Frontal cortex (tissue), 3 donors: ENCODE measurements at regions not wholly inside any gene's neighbourhood (a gene's known extent, or its start where the extent isn't known, plus 50 kb on each side); places are given as distances from the start of the nearest gene placed in this dataset.

ENCODE experiments used
- DNase-seq, 2 donors: peaks; one replicate each; pipeline ENCODE4 v3.0.0; 2012; ENCODE audit warnings: low spot score in 2 of 2
- FAIRE-seq: peaks from 2 replicates; lab custom pipeline; 2012; peaks lifted over from hg19 to GRCh38; lab: Jason Lieb, UNC
- donor health status: control.
- donor health status: control.
- donor health status: control.

DNA sequence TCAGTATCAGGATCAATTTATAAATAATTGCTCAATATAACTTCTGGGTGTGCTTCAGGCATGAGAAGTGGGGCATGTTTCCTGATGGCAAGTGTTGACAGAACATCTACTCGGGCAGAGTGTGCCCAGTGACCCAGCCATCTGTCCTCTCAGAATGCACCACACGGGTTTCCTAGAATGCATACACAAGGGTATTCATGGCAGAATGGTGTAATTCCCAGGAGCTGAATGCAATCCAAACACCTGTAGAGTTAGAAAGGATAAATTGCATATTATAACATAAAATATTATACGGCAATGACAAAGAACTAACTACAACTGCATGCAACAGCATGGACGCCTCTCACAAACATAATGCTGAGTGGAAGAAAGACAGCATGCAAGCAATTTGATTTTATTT is 391.9 kb downstream of the SIPA1L2 start:
- DNase-seq, result no peak
- no peak for FAIRE-seq

DNA sequence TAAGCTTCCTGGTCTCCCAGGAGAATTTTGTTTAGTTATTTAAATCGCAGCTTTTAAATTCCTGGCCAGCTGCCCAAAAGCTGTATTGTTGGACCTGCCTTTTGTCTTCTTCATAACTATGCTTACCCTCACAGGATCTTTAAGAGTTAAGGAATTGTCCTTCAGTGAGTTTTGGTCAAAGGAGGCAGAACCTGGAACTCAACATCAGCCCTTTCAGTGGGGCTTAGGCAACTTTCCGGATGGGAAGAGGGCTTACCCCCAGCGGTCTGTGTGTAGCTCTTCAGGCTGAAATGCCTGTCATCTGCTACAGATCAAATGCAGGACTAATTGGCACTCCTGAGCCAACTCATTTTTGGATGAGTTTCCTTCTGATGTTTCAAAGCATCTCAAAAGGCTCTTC is 402.6 kb downstream of the SIPA1L2 start:
- FAIRE-seq (no peak), DNase-seq (no peak)

DNA sequence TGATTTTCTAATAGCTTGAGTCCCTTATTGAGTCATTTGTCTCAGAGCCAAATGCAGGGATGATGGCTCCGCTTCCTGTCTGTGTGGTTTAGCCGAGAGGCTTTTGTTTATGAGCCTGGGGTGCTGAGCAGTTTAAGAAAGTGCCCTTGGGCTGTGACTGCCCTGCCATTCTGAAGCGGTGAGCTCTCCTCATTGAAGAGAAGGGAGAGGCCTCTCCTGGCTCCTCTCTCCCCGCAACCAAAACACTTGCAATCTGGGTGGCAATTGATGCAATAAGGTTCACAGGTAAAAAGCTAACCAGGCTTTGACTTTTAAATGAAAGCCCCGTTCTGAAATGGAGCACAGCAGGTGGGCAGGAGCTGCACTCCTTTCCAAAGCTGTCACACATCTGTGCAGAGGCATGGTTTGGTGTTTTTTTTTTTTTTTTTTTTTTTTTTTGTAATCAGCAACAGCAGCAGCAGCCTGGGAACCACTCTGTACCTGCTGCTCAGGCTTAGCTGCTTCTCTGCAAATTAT is 403.7 kb downstream of the SIPA1L2 start:
- FAIRE-seq, result no peak
- no peak for DNase-seq

DNA sequence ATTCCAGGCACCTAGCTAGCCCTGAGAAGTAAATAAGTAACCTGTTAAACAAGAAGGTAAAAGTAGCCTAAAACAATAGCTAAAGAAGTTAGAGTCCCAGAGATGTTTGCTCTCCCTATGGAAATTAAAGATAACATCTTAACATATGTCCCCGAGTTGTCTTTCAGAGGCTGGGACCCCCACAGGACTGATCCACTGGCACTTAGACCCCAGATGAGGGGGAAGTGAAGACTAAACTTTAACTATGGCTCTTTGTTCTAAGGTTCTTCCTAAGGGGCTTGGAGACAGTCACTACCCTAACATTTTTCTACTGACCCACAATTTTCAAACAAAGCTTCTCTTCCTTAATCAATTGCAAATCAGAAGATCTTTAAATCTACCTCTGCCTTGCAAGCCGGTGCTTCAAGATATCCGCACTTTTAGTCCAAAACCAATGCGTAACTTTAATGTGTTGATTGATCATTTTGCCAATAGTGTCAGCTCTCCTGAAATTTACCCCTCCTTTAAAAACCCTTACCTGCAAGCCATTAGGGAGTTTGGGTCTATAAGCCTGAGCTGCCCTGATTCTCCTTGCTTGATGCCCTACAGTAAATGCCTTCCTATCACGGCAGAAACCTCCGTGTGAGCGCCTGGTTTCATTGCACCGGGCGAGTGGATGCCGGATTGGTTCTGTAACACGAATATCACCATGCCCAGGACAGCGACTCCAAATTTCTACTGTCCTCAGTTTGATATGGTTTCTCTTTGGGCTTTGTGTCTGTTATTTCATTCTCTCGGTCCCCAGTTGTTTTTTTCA is 404.4 kb downstream of the SIPA1L2 start:
- no peak for DNase-seq
- no peak for FAIRE-seq

DNA sequence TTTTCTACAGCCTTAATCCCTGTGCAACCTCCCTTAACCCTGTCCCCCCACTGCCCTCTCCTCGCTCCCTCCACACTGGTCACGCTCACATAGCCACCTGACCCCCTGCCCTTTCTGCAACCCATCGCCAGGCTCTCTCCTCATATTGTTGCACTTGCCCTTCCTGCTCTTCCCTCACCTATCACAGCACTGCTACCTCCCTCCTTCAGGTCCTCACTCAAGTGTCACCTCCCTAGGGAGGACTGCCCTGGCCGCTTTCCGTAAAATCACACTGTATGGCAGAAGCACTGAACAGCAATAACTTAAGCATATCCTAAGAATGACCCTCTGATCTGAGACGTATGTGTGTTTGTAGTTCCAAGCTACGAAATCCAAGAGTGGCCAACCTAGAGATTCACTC is 406.0 kb downstream of the SIPA1L2 start:
- FAIRE-seq (no peak), DNase-seq (no peak)

DNA sequence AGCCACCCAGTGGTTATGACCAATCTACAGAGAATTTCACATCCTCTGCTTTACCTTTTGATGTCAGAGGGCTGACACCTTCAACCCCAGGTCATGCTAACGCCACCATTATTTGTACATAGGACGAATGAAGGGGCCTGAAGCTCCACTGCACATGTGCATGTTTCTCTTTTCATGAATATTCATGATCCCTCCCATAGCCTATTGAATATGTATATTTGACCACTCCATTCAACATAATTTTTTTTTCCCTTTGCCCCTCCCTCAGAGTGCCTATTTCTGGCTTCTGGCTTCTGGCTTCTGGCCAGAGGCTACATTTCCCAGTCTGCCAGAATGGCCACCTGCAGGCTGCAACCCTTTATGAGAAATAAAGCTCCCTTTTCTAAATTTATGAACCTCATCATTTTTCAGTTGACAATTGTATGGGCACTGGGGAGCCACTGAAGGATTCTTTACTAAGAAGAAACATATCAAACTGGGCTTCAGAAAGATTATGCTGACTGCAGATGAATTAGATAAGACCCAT is 406.7 kb downstream of the SIPA1L2 start:
- no peak for FAIRE-seq
- DNase-seq, result no peak

DNA sequence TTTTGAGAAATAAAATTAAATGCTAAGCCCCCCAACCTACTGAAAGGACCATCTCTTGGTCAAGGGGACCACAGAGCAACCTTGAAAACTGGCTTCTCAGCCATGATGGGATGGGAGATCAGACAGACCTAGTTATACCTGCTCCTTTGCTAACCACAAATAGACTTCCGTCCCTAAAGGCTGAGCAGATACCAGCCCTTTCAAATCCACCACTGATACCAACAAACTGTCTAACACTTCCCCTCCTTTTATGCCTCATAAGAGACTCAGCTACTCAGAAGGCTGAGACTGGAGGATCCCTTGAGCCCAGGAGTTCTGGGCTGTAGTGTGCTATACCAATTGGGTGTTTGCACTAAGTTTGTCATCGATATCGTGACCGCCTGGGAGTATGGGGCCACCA is 407.3 kb downstream of the SIPA1L2 start:
- FAIRE-seq (no peak), DNase-seq (no peak)

DNA sequence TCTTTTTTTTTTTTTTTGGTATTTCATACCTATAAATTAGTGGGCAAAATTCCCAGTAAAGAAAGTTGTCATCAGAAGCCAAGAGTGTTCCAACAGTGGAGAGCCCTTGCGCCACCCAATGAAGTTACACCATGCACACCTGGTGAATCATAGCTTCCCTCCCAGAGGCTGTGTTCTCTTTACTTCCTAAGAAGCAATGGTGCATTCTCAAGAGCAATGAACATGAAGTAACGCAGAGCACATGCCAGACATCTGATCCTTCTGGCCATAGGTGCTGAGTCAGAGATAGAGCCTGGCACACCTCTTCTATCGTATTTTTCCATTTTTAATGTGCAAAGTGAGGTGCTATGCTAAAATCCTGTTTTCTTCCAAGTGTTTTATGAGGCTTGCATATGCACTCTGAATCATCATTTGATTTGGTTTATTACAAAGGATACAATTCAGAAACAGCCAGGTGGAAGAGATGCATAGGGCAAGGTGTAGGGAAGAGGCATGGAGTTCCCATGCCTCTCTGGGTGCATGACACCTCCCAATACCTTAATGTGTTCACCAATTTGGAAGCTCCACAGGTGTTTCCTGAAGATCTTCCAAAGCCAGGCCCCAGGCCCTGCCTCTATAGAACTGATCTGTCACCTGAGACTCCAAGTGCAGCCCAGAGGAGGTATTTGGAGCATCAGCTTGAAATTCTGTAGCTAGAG is 408.0 kb downstream of the SIPA1L2 start:
- DNase-seq, result no peak
- FAIRE-seq, result no peak

DNA sequence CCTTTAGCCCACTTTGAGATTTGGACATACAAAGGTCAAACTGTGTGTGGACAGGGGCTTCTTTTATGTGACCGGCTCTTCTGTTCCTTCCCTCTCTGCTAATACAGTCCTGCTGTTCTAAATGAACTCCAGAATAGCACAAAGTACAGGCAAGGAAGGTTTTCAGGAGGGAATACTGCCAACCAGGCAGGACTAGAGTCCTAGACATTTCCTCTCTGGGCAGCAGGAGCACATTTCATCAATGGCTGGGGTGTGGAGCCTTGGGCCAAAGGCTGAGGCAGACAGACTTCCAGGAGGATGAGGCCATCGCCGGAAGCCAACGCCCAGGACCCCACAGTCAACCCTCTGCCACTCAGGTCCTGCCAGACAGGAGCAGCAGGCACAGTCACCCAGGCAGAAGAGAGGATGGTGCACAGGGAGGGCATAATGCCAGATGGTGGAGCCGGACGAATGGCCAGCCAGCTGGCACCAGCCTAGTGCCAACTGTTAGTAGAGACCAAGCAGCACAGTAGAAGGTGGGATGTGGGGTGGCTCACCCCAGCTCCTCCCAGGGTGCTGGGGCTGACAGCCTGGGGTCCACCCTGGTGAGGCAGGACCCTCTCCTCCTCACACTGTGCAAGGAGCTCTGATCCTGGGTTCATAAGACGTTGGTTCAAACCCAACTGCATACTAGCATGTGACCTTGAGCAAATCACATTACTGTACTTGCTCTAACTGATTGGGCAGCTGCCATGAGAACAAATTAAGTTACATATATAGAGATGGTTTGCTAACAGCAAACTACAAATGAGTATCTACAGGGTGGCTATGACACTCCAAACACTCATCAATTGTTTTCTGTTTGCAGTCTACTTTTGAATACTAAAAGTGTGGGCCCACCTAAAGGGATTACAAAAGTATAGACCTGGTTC is 410.7 kb downstream of the SIPA1L2 start:
- DNase-seq (no peak), FAIRE-seq (no peak)

DNA sequence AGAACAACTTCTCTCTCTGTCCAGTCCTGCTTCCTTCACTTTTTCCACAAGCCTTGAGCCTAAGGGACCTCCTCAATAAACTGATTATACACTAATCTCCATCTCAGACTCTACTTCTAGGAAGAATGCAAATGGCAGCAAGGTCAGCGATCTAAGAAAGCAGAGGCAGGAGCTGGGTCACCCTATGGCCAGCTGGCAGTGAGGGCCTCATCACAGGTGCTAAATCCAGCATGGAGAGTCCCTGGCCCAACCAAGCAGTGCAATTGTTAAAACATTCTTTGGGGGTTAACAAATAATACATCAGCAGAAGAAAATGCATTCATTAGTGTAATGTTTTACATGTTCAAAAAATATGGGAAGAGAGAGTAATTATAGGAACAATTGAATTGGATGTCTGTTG is 416.0 kb downstream of the SIPA1L2 start:
- FAIRE-seq, result no peak
- DNase-seq, result no peak

DNA sequence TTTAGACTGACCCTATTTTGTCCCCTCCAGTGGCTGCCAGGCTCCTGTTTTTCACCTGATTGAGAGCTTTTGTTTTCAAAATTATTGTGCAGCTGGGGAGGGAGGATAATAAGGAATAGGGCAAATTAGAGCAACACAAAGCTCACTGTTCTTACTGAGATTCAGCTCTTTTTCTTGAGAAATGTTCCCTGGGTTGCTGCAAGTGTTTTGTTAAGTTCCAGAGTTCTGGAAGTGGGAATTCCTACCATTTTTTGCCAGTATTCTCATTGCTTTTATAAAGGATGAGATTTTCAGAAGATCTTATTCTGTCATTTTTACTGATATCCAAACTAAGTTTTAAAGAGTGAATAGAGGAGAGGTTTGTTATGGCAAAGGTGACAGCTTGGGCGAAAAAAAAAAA is 417.7 kb downstream of the SIPA1L2 start:
- FAIRE-seq (no peak), DNase-seq (no peak)

DNA sequence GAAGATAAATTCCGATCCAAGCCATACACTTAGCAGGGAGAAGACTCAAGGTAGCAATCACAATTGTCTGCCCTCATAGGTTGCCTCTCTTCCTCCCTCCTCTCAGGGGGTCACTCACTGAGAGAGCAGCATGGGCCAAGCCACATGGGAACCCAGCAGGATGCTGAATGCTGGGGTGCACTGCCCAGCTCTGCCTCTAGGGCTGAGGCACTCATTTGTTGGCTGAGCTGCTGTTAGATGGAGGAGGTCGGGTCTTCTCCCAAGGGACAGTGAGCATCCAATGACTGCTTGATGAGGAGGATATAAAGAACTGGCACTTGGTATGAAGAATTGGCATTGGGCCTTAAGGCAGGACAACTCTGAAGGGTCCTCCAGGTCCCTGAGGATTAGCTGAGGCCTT is 418.8 kb downstream of the SIPA1L2 start:
- DNase-seq, result no peak
- no peak for FAIRE-seq

DNA sequence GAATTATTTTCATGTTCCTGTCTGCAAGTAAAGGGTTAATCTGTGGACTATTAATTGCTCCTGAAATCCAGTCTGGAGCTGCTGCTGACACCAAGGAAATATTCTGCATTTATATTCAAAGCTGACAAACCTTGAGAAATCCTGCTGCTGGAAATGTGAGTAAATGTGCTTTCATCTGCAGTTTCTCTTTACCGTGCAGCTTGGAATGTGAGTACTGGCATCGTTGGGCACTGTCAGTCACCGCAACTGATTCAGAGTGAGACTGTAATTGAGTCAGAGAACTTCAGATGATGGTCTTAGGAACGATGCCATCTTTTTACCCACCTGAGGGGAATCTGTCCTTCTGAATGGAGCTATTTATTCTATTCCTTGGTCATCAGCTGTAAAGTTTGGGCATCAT is 420.6 kb downstream of the SIPA1L2 start:
- no peak for FAIRE-seq
- DNase-seq, result no peak

DNA sequence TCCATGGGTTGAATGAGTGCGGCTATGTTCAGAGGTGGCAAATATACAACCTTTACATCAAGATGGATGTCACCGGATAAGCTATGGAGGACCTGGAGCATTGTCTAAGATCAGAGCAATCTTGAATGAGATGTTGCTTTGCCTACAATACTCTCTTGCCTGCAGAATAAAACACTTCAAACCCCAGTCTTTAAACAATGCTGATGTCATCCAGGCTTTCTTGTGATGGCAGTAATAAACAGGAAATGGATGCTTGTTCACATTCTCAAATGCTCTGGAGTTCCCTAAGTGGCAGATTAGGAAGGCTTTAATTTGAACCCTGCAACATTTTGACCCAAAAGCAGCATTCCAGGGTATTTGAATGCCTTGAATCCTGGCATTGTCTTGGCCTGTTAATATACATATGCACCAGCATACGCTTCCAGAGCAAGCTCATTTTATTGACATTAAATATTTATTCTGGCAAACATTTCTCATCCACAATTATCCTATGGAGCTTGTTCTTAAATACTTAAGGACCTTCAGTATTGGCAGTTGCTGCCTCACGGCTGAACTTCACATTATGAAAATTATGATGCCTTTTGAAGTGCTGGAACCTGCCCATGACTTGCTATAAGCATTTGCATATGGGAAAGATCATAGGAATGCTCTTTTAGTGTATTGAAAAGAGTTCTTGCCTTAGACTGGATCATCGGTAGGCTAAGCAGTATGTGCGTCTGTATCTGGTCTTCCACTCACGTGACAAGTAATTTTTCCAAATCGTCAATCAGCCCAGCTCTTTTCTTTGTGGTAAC is 422.7 kb downstream of the SIPA1L2 start:
- FAIRE-seq, result no peak

DNA sequence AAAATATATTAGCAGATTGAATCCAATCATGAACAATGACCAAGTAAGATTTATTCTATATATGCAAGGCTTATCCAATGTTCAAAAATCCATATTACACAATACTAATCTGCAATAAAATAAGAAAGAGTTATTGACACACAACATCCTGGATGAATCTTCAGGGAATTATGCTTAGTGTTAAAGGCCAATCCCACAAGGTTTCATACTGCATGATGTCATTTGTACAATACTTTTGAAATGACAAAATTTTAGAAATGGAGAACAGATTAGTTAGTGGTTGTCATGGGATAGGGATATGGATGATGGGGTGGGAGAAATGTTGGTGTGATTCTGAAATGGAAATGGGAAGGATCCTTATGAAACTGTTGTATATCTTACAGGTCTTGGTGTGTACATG is 425.7 kb downstream of the SIPA1L2 start:
- DNase-seq (no peak), FAIRE-seq (no peak)

More for the DNA sequence above, 422.7 kb downstream of the SIPA1L2 start:
- DNase-seq, result no peak

DNA sequence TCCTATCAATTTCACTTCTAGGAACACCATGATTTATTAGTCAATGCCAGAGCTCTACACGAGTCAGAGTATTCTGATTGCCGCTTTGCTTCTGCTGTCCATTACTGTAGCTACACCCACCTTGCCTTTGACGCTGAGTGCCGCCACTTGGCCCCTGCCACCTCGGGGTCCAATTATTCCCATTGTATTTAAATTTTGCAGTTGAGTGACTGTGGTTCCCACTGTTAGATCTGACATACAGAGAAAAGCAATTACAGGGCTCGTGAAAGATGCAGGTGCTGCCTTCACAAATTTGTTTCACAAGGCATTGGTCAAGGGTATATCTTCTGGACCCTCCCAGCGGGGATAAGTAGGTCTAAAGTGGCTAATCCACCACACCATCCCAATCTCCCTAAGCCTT is 428.9 kb downstream of the SIPA1L2 start:
- no peak for DNase-seq
- no peak for FAIRE-seq

DNA sequence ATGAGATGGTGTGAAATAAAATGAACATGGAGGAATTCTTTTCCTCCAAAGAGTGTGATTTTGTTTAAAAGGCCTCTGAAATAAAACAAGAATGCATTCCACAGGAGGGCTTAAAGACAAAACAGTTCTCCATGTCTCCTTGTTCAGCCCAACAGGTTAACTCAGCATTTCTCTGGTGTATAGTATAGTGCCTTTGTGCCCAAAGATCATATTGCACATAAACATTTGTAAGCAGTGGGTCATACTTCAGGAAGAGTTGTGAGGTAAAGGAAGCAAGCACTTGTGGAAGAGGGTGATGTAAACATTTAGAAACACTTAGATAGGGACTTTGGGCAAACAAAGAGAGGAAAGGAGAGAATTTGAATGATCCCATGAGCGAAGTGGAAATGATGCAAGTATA is 433.9 kb downstream of the SIPA1L2 start:
- no peak for FAIRE-seq
- DNase-seq, result no peak

DNA sequence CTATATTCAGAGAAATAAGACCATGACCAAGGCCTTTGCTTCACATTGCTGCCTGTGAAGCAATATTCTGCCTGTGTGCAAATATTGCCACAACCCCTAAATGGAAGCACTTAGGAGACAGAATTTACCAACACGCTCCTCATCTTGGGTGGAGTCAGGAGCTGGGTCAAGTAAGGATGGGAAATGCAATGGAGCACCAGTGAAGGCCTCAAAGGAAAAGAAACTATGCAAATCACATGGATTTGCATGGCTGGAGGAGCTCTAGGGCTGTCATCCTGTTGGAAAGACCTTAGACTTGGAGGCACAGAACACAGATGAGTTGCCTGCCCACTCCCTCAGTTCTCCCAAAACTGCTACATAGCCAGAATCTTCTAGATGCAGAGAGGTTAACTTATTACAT is 435.5 kb downstream of the SIPA1L2 start:
- DNase-seq (no peak), FAIRE-seq (no peak)

DNA sequence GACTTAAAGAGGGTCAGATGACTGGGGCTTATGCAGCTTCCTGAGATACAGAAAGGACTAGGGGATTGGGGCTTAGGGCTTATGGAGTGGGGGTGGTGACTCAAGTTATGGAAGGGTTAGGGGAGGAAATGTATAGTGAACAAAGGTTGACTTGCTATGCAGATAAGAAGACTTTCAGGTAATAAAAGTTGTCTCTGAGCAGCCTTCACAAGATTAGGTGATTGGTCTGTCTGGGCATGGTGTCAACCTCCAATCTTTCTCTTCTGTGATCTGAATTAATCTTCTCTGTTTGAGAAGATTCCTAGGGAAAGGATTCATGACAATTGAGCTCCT is 436.5 kb downstream of the SIPA1L2 start:
- DNase-seq (no peak), FAIRE-seq (no peak)
